ENCODE measurements at regions not wholly inside any gene's neighbourhood (a gene's known extent, or its start where the extent isn't known, plus 50 kb on each side); places are given as distances from the start of the nearest gene placed in this dataset.

GRCh38 chr7:34507191-34507590, 150.8 kb upstream of the NPSR1 start:
- ChIA-PET POLR2A (no interaction called here), CTCF (ENCODE audit: low intra/inter-chr PET ratio) (no interaction called here)
- no peaks in the 10 kb centered on the region for H4K20me1 ChIP-seq (replicated peaks; ENCODE audit: control insufficient read depth, insufficient read depth, low read length)
- 2% methylated on average over 4 of the region's 4 CpGs for WGBS (ENCODE audit: insufficient coverage, low coverage, missing lambda C conversion rate)
- TF ChIP-seq ZC3H11A (IDR thresholded peaks at IDR 0.05; ENCODE audit: low read depth, low read length) (no peak), SIN3A (IDR thresholded peaks at IDR 0.05; ENCODE audit: borderline replicate concordance in 2 of 2, control insufficient read depth in 1 of 2, low read depth in 2 of 2, low read length in 2 of 2) (no peak), ZZZ3 (IDR thresholded peaks at IDR 0.05) (no peak), CBX8 (IDR thresholded peaks at IDR 0.05; ENCODE audit: borderline replicate concordance, extremely low read depth, low read depth, low read length, poor library complexity, severe bottlenecking) (no peak), DMBX1 (CRISPR knock-in tag; IDR thresholded peaks at IDR 0.05; ENCODE audit: borderline replicate concordance) (no peak), CEBPB (tag; IDR thresholded peaks at IDR 0.05) (no peak), BCOR (IDR thresholded peaks at IDR 0.05) (no peak), ZNF263 (CRISPR knock-in tag; IDR thresholded peaks at IDR 0.05; ENCODE audit: borderline replicate concordance) (no peak), ZNF445 (CRISPR knock-in tag; IDR thresholded peaks at IDR 0.05; ENCODE audit: low read depth) (no peak)
- TF ChIP-seq, protein P1, sequence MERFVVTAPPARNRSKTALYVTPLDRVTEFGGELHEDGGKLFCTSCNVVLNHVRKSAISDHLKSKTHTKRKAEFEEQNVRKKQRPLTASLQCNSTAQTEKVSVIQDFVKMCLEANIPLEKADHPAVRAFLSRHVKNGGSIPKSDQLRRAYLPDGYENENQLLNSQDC (CRISPR knock-in tag; IDR thresholded peaks at IDR 0.05): no peak
- TF ChIP-seq, protein P2, sequence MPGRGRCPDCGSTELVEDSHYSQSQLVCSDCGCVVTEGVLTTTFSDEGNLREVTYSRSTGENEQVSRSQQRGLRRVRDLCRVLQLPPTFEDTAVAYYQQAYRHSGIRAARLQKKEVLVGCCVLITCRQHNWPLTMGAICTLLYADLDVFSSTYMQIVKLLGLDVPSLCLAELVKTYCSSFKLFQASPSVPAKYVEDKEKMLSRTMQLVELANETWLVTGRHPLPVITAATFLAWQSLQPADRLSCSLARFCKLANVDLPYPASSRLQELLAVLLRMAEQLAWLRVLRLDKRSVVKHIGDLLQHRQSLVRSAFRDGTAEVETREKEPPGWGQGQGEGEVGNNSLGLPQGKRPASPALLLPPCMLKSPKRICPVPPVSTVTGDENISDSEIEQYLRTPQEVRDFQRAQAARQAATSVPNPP (IDR thresholded peaks at IDR 0.05; ENCODE audit: borderline replicate concordance, insufficient read depth, insufficient read length): no peak
- TF ChIP-seq, protein P3, sequence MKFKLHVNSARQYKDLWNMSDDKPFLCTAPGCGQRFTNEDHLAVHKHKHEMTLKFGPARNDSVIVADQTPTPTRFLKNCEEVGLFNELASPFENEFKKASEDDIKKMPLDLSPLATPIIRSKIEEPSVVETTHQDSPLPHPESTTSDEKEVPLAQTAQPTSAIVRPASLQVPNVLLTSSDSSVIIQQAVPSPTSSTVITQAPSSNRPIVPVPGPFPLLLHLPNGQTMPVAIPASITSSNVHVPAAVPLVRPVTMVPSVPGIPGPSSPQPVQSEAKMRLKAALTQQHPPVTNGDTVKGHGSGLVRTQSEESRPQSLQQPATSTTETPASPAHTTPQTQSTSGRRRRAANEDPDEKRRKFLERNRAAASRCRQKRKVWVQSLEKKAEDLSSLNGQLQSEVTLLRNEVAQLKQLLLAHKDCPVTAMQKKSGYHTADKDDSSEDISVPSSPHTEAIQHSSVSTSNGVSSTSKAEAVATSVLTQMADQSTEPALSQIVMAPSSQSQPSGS (CRISPR knock-in tag; IDR thresholded peaks at IDR 0.05): no peak
- H3K4me3 ChIP-seq: no peak overlapping the region
- no peak overlapping the region for H2AFZ ChIP-seq (ENCODE audit: low read depth, low read length)
- no peak for ATAC-seq
- FAIRE-seq: no peak
- H3K9me1 ChIP-seq (ENCODE audit: control insufficient read depth, insufficient read depth, low read length): no peaks in the 10 kb centered on the region
- no peaks in the 10 kb centered on the region for H3K4me1 ChIP-seq (replicated peaks in 1 of 2; ENCODE audit: control insufficient read depth in 2 of 2, insufficient read depth in 2 of 2, low read length in 2 of 2)
- no peaks in the 10 kb centered on the region for H3K36me3 ChIP-seq (ENCODE audit: control insufficient read depth, insufficient read depth, low read length)
- H3K9me3 ChIP-seq (replicated peaks; ENCODE audit: control insufficient read depth, insufficient read depth, low read depth, low read length): no peaks in the 10 kb centered on the region; the same call in 1 of the 2 replicates
- intact Hi-C loops (cut with micrococcal nuclease): no loop called here
- DNase-seq (ENCODE audit: extremely low read depth in 1 of 4, low spot score in 3 of 4): no peak
- H3K27me3 ChIP-seq (ENCODE audit: control insufficient read depth in 2 of 2, insufficient read depth in 2 of 2, low read length in 2 of 2): no peaks in the 10 kb centered on the region
- H3K27ac ChIP-seq (ENCODE audit: extremely low read depth, low read depth, low read length): no peak overlapping the region
- H3K79me2 ChIP-seq (ENCODE audit: control insufficient read depth, insufficient read depth, low read length): no peaks in the 10 kb centered on the region
- no TSS peak for BruUV-seq (replicated peaks)
- H3K4me2 ChIP-seq (ENCODE audit: insufficient read depth, low read length): no peak overlapping the region
- H3K9ac ChIP-seq (ENCODE audit: insufficient read depth in 1 of 2, low read depth in 2 of 2, low read length in 2 of 2): no peak overlapping the region
- in situ Hi-C loops (cut with MboI): no loop called here
